OCI-LY7 (cell line): ENCODE measurements at regions not wholly inside any gene's neighbourhood (a gene's known extent, or its start where the extent isn't known, plus 50 kb on each side); places are given as distances from the start of the nearest gene placed in this dataset.

Experiments used
- BruUV-seq: library from RNA; stranded (reverse); fragments of 400-500 nt; replicated peaks from 2 replicates; lab custom pipeline; 2021; lab: Mats Ljungman, UMichigan
- CTCF ChIA-PET: fragments of 300-600 bp; sonication (Branson Sonifier 250); formaldehyde crosslinking; loops from one replicate; lab custom pipeline; 2022; ENCODE audit warnings: antibody characterized with exemption; ENCODE audit not compliant: unreplicated experiment; lab: Charles Lee
- POLR2A ChIA-PET: fragments of 300-600 bp; sonication (Branson Sonifier 250); formaldehyde crosslinking; loops from one replicate; lab custom pipeline; 2022; ENCODE audit warnings: antibody characterized with exemption; lab: Charles Lee
- DNase-seq: peaks from one replicate; pipeline ENCODE4 v3.0.0-alpha.2; 2015; ENCODE audit warnings: low spot score
- H2AFZ ChIP-seq: fragments of 200-600 bp; sonication (generic), shearing (Covaris generic); 2 replicates; pipeline ENCODE4 v1.6.1; 2014; ENCODE audit warnings: mild to moderate bottlenecking, antibody characterized with exemption, low read length, moderate library complexity
- H3K27ac ChIP-seq: fragments of 200-600 bp; sonication (generic); 2 replicates; pipeline ENCODE4 v1.5.1; 2014; ENCODE audit warnings: mixed run types, low read depth, mild to moderate bottlenecking, moderate library complexity, low read length, inconsistent platforms; ENCODE audit not compliant: poor library complexity, severe bottlenecking
- H3K36me3 ChIP-seq: fragments of 200-600 bp; sonication (generic); 2 replicates; pipeline ENCODE4 v1.6.1; 2014; ENCODE audit warnings: mild to moderate bottlenecking, antibody characterized with exemption, low read length, moderate library complexity, mixed read lengths; ENCODE audit not compliant: insufficient read depth
- H3K4me1 ChIP-seq: fragments of 200-600 bp; sonication (generic); 2 replicates; pipeline ENCODE4 v1.5.1; 2014; ENCODE audit warnings: mild to moderate bottlenecking, low read length; ENCODE audit not compliant: insufficient read depth, poor library complexity, severe bottlenecking
- H3K4me2 ChIP-seq: fragments of 200-600 bp; sonication (generic); 2 replicates; pipeline ENCODE4 v1.6.1; 2014; ENCODE audit warnings: mild to moderate bottlenecking, low read length
- H3K4me3 ChIP-seq: fragments of 200-600 bp; sonication (generic); 2 replicates; pipeline ENCODE4 v1.5.1; 2014; ENCODE audit warnings: mild to moderate bottlenecking, low read depth, low read length; ENCODE audit not compliant: poor library complexity, severe bottlenecking
- H3K79me2 ChIP-seq: fragments of 200-600 bp; sonication (generic); 2 replicates; pipeline ENCODE4 v1.6.1; 2016; ENCODE audit warnings: low read depth, mild to moderate bottlenecking, low read length, moderate library complexity, mixed read lengths; ENCODE audit not compliant: insufficient read depth
- H3K9me2 ChIP-seq: fragments of 200-600 bp; sonication (generic); 2 replicates; pipeline ENCODE4 v1.6.1; 2016; ENCODE audit warnings: mild to moderate bottlenecking, low read length, mixed read lengths; ENCODE audit not compliant: insufficient read depth
- H3K9me3 ChIP-seq: fragments of 200-600 bp; sonication (generic); 2 replicates; pipeline ENCODE4 v1.6.1; 2014; ENCODE audit warnings: mild to moderate bottlenecking, mixed run types, low read length, mixed read lengths
- H4K20me1 ChIP-seq: fragments of 200-600 bp; sonication (generic); 2 replicates; pipeline ENCODE4 v1.6.1; 2014; ENCODE audit warnings: mild to moderate bottlenecking, antibody characterized with exemption, low read length, moderate library complexity, mixed read lengths; ENCODE audit not compliant: insufficient read depth
- EZH2phosphoT487 ChIP-seq: fragments of 200-600 bp; sonication (generic); IDR thresholded peaks from 2 replicates; pipeline ENCODE4 v1.6.1; 2018; ENCODE audit warnings: low read depth, borderline replicate concordance, mild to moderate bottlenecking, mixed run types, antibody characterized with exemption, low read length, moderate library complexity, mixed read lengths
- intact Hi-C: fragments of 100-400 bp; cut with micrococcal nuclease; formaldehyde crosslinking; loops from one replicate; pipeline ENCODE4 v1.10.0; 2022; ENCODE audit not compliant: unreplicated experiment
- TF ChIP-seq, protein P1 (sequence below): fragments of 200-600 bp; sonication (generic); conservative IDR thresholded peaks from 2 replicates; pipeline ENCODE4 v1.5.1; 2014; ENCODE audit warnings: mild to moderate bottlenecking, antibody characterized with exemption, low read length, moderate library complexity, mixed read lengths

DNA sequence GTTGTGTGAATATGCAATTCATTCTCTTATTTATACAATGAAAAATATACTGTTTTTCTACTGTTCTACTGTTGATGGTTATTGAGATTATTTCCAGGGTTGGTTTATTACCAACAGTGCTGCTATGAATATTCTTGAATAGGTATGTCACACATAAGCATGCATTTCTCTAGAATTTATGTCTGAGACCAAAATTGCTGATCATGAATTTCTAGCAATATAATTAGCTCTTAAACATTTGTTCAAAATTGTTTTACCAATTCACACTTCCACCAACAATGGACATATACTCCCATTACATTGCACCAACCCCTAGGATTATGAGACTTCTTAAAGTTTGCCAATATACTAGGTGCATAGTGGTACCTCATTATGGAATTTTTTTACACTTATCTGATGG, 164.1 kb upstream of the KCNQ5 start:
- ChIA-PET POLR2A (no interaction called here), CTCF (no interaction called here)
- Histone ChIP-seq H3K4me3 (no peak overlapping the region), H3K4me1 (no peaks in the 10 kb centered on the region), H3K9me3 (no peaks in the 10 kb centered on the region), H2AFZ (no peak overlapping the region), H3K27ac (no peak overlapping the region), H3K79me2 (no peaks in the 10 kb centered on the region), H4K20me1 (no peaks in the 10 kb centered on the region), H3K36me3 (no peaks in the 10 kb centered on the region), H3K9me2 (no peaks in the 10 kb centered on the region), H3K4me2 (no peak overlapping the region)
- TF ChIP-seq, protein P1, sequence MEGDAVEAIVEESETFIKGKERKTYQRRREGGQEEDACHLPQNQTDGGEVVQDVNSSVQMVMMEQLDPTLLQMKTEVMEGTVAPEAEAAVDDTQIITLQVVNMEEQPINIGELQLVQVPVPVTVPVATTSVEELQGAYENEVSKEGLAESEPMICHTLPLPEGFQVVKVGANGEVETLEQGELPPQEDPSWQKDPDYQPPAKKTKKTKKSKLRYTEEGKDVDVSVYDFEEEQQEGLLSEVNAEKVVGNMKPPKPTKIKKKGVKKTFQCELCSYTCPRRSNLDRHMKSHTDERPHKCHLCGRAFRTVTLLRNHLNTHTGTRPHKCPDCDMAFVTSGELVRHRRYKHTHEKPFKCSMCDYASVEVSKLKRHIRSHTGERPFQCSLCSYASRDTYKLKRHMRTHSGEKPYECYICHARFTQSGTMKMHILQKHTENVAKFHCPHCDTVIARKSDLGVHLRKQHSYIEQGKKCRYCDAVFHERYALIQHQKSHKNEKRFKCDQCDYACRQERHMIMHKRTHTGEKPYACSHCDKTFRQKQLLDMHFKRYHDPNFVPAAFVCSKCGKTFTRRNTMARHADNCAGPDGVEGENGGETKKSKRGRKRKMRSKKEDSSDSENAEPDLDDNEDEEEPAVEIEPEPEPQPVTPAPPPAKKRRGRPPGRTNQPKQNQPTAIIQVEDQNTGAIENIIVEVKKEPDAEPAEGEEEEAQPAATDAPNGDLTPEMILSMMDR: no peak
- TF ChIP-seq EZH2phosphoT487: no peak
- intact Hi-C loops: no loop called here
- no peak for DNase-seq
- BruUV-seq: no TSS peak

DNA sequence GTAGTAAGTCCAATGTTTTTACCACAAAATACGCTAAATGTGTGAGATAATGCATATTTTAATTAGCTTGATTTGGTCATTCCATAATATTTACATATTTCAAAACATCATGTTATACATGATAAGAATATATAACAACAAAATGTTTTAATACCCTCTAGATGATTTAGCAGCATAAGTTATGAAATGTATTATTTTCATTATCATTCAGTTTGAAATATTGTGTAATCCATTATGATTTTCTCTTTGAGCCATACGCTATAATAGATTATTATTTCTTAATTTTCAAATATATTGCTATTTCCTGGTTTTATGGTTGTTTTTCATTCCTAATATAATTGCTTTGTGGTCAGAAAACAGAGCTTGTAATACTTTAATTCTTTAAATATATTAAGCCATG, 163.3 kb upstream of the KCNQ5 start:
- Histone ChIP-seq H2AFZ (no peak overlapping the region), H3K36me3 (no peaks in the 10 kb centered on the region), H3K9me3 (no peaks in the 10 kb centered on the region), H4K20me1 (no peaks in the 10 kb centered on the region), H3K4me3 (no peak overlapping the region), H3K79me2 (no peaks in the 10 kb centered on the region), H3K27ac (no peak overlapping the region), H3K4me1 (no peaks in the 10 kb centered on the region), H3K9me2 (no peaks in the 10 kb centered on the region), H3K4me2 (no peak overlapping the region)
- ChIA-PET CTCF (no interaction called here), POLR2A (no interaction called here)
- BruUV-seq: no TSS peak
- DNase-seq: no peak
- intact Hi-C loops: no loop called here
- TF ChIP-seq EZH2phosphoT487: no peak
- TF ChIP-seq, protein P1: no peak

DNA sequence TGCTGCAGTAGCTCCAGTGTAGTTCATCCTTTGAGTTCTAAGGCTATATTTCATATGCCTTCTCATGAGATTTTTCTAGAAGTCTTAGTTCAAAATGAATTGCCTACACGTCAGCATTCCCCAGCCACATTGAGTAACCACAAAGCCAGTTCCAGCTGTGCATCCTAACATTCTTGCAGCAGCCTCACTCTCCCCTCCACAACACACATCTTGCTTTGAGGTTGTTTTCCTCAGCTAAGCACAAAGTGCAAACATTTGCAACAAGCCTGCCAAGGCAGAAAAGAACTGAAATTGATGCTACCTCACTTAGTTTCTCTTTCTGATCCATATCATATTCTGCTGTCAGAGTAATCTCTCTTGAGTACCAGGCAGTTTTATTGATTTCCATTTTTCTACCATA, 160.7 kb upstream of the KCNQ5 start:
- no peaks in the 10 kb centered on the region for H4K20me1 ChIP-seq
- no peak for DNase-seq
- POLR2A ChIA-PET: no interaction called here
- H3K9me2 ChIP-seq: no peaks in the 10 kb centered on the region
- CTCF ChIA-PET: no interaction called here
- no peaks in the 10 kb centered on the region for H3K79me2 ChIP-seq
- H3K4me1 ChIP-seq: no peaks in the 10 kb centered on the region
- no peak overlapping the region for H3K27ac ChIP-seq
- no peaks in the 10 kb centered on the region for H3K36me3 ChIP-seq
- no peak overlapping the region for H3K4me3 ChIP-seq
- no peak overlapping the region for H2AFZ ChIP-seq
- intact Hi-C loops: no loop called here
- H3K9me3 ChIP-seq: no peaks in the 10 kb centered on the region
- no peak for TF ChIP-seq EZH2phosphoT487
- TF ChIP-seq, protein P1: no peak
- BruUV-seq: no TSS peak
- H3K4me2 ChIP-seq: no peak overlapping the region
